ENCODE measurements at regions not wholly inside any gene's neighbourhood (a gene's known extent, or its start where the extent isn't known, plus 50 kb on each side); places are given as distances from the start of the nearest gene placed in this dataset.
A peak's percentile ranks its signal among the peaks of the same experiment; 100 is the strongest.

GRCh38 chr2:16014041-16014787 is 73.9 kb downstream of the MYCN start:
- no peaks in the 10 kb centered on the region for H3K36me3 Mint-ChIP-seq (ENCODE audit: low read depth, unreplicated experiment)
- H3K27me3 Mint-ChIP-seq (ENCODE audit: unreplicated experiment) = peaks cover 8% of the 10 kb centered on the region
- H3K27ac Mint-ChIP-seq (ENCODE audit: unreplicated experiment) = no peak overlapping the region
- H3K9me3 Mint-ChIP-seq (ENCODE audit: unreplicated experiment) = no peaks in the 10 kb centered on the region
- no peak for DNase-seq (ENCODE audit: low spot score)
- no peak for TF ChIP-seq CTCF (IDR thresholded peaks at IDR 0.05; ENCODE audit: unreplicated experiment)
- peaks cover 4% of the 10 kb centered on the region for H3K4me1 Mint-ChIP-seq (ENCODE audit: unreplicated experiment)
- no peak overlapping the region for H3K4me3 Mint-ChIP-seq (ENCODE audit: unreplicated experiment)

GRCh38 chr2:16013359-16013911 is 73.1 kb downstream of the MYCN start:
- no peak for TF ChIP-seq CTCF (IDR thresholded peaks at IDR 0.05; ENCODE audit: unreplicated experiment)
- H3K4me3 Mint-ChIP-seq (ENCODE audit: unreplicated experiment) = no peak overlapping the region
- DNase-seq (ENCODE audit: low spot score) = no peak

GRCh38 chr2:16012626-16013358 is 72.4 kb downstream of the MYCN start:
- H3K36me3 Mint-ChIP-seq (ENCODE audit: low read depth, unreplicated experiment) = no peaks in the 10 kb centered on the region
- no peak overlapping the region for H3K4me3 Mint-ChIP-seq (ENCODE audit: unreplicated experiment)
- no peak for TF ChIP-seq CTCF (IDR thresholded peaks at IDR 0.05; ENCODE audit: unreplicated experiment)
- peaks cover 8% of the 10 kb centered on the region for H3K27me3 Mint-ChIP-seq (ENCODE audit: unreplicated experiment)
- peaks cover 4% of the 10 kb centered on the region for H3K4me1 Mint-ChIP-seq (ENCODE audit: unreplicated experiment)
- no peaks in the 10 kb centered on the region for H3K9me3 Mint-ChIP-seq (ENCODE audit: unreplicated experiment)
- peak; percentile 13 for DNase-seq (ENCODE audit: low spot score)
- no peak overlapping the region for H3K27ac Mint-ChIP-seq (ENCODE audit: unreplicated experiment)

More at GRCh38 chr2:16013359-16013911, 73.1 kb downstream of the MYCN start:
- peaks cover 8% of the 10 kb centered on the region for H3K27me3 Mint-ChIP-seq (ENCODE audit: unreplicated experiment)
- no peaks in the 10 kb centered on the region for H3K9me3 Mint-ChIP-seq (ENCODE audit: unreplicated experiment)
- peaks cover 4% of the 10 kb centered on the region for H3K4me1 Mint-ChIP-seq (ENCODE audit: unreplicated experiment)
- H3K36me3 Mint-ChIP-seq (ENCODE audit: low read depth, unreplicated experiment) = no peaks in the 10 kb centered on the region
- H3K27ac Mint-ChIP-seq (ENCODE audit: unreplicated experiment) = no peak overlapping the region

DNA sequence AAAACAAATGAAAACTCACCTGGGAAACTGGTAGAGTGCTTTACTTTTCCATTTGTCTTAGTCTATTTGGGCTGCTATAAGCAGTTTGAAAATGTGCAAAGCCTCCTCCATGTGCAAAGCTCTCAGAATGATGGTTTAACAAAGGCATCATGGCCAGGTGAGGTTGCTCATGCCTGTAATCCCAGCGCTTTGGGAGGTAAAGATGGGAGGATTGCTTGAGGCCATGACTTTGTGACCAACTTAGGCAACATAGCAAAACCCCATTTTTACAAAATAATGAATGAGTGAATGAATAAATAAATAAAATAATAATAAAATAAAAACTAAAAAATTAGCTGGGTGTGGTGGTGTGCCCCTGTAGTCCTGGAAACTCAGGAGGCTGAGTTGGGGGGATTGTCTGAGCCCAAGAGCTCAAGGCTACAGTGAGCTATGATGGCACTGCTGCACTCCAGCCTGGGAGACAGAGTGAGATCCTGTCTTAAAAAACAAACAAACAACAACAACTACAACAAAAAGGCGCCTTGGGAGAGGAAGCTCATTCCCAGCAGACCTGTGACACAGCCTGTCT is 71.8 kb downstream of the MYCN start:
- no peak for DNase-seq (ENCODE audit: low spot score)
- no peak for TF ChIP-seq CTCF (IDR thresholded peaks at IDR 0.05; ENCODE audit: unreplicated experiment)
- H3K27ac Mint-ChIP-seq (ENCODE audit: unreplicated experiment) = no peak overlapping the region
- peaks cover 10% of the 10 kb centered on the region for H3K27me3 Mint-ChIP-seq (ENCODE audit: unreplicated experiment)
- no peak overlapping the region for H3K4me3 Mint-ChIP-seq (ENCODE audit: unreplicated experiment)
- no peaks in the 10 kb centered on the region for H3K36me3 Mint-ChIP-seq (ENCODE audit: low read depth, unreplicated experiment)
- peaks cover 4% of the 10 kb centered on the region for H3K4me1 Mint-ChIP-seq (ENCODE audit: unreplicated experiment)
- no peaks in the 10 kb centered on the region for H3K9me3 Mint-ChIP-seq (ENCODE audit: unreplicated experiment)

Data from endothelial cell (in vitro differentiated cells).